Neural crest cell (in vitro differentiated cells): ENCODE measurements at regions not wholly inside any gene's neighbourhood (a gene's known extent, or its start where the extent isn't known, plus 50 kb on each side); places are given as distances from the start of the nearest gene placed in this dataset.
A peak's percentile ranks its signal among the peaks of the same experiment; 100 is the strongest.

Experiments
- DNase-seq: peaks from one replicate; pipeline ENCODE4 v3.0.0; 2021; ENCODE audit warnings: low read depth, mixed read lengths, low spot score
- H3K27ac Mint-ChIP-seq: one replicate; pipeline ENCODE4 v1.8.0; 2021; ENCODE audit warnings: mild to moderate bottlenecking, mixed read lengths; ENCODE audit not compliant: unreplicated experiment
- H3K27me3 Mint-ChIP-seq: 2 replicates; pipeline ENCODE4 v1.8.0; 2021; ENCODE audit warnings: low read depth, mild to moderate bottlenecking, mixed read lengths
- H3K36me3 Mint-ChIP-seq: 2 replicates; pipeline ENCODE4 v1.8.0; 2021; ENCODE audit warnings: low read depth, mild to moderate bottlenecking, mixed read lengths
- H3K4me1 Mint-ChIP-seq: 2 replicates; pipeline ENCODE4 v1.8.0; 2021; ENCODE audit warnings: mixed read lengths
- H3K4me3 Mint-ChIP-seq: one replicate; pipeline ENCODE4 v1.8.0; 2021; ENCODE audit warnings: mild to moderate bottlenecking, mixed read lengths
- H3K9me3 Mint-ChIP-seq: 2 replicates; pipeline ENCODE4 v1.8.0; 2021; ENCODE audit warnings: mixed read lengths
- TF ChIP-seq, protein P1 (sequence below): fragments of 200-600 bp; sonication (generic); conservative IDR thresholded peaks from 2 replicates; pipeline ENCODE4 v1.5.0; 2021; ENCODE audit warnings: antibody characterized with exemption, mild to moderate bottlenecking

DNA sequence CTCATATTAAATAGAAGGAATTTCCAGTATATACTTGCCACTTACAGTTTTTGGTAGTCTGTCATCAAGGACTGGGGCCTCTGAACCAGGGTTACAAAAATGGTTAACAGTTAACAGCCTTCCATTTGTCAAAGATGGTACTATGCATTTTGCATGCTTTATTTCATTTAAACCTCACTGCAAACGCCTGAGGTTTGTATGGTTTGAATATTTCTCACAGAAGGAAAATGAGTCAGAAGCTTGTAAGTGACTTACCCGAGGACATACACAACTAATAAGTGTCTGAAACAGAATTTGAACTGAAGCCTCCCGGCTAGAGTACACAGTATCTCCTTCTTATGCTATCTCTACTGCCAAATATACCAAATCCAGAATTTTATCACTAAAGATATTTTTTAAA lies 1593.5 kb upstream of the ACVR2A start:
- no peaks in the 10 kb centered on the region for H3K4me1 Mint-ChIP-seq

DNA sequence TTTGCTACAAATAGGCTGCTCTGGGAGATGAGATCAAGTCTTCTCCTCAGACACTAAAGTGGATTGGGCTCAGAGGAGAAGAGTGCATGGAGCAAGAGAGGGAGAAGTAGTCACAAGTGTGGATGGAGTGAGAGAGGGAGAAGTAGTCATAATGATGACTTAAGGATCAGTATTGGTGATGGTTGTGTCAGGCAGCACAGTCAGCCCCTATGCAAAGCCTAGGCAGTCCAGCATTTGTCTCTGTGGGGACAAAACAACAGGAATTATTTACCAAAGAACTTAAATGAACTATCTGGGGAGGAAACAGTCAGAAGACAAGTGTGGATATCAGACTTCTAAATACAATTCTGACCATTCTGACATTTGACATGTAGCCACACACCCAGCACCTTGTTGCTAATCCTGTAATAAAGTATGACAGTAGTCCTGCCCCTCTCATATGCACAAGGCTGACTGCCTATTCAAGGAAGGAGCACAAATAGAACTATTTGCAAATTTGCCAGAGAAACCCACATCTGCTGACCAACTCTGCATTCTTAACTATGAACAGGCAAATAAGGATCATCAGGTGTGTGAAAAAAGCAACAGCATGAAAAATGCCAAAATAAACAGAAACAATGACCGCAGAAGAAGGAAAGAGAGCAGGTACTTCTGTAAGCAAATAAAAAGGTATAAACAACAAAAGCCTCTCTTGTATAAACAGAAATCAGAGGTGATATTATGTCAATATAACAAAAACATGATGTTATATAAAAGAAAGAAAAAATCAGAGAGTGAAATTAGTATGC lies 1597.9 kb upstream of the ACVR2A start:
- Mint-ChIP-seq H3K36me3 (no peaks in the 10 kb centered on the region), H3K27ac (no peak overlapping the region), H3K9me3 (no peaks in the 10 kb centered on the region), H3K4me3 (no peak overlapping the region), H3K4me1 (peaks cover 9% of the 10 kb centered on the region), H3K27me3 (no peaks in the 10 kb centered on the region)
- no peak for DNase-seq
- TF ChIP-seq, protein P1, sequence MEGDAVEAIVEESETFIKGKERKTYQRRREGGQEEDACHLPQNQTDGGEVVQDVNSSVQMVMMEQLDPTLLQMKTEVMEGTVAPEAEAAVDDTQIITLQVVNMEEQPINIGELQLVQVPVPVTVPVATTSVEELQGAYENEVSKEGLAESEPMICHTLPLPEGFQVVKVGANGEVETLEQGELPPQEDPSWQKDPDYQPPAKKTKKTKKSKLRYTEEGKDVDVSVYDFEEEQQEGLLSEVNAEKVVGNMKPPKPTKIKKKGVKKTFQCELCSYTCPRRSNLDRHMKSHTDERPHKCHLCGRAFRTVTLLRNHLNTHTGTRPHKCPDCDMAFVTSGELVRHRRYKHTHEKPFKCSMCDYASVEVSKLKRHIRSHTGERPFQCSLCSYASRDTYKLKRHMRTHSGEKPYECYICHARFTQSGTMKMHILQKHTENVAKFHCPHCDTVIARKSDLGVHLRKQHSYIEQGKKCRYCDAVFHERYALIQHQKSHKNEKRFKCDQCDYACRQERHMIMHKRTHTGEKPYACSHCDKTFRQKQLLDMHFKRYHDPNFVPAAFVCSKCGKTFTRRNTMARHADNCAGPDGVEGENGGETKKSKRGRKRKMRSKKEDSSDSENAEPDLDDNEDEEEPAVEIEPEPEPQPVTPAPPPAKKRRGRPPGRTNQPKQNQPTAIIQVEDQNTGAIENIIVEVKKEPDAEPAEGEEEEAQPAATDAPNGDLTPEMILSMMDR, result no peak

More for the DNA sequence above, 1593.5 kb upstream of the ACVR2A start:
- peaks cover 3% of the 10 kb centered on the region for H3K9me3 Mint-ChIP-seq
- no peaks in the 10 kb centered on the region for H3K27me3 Mint-ChIP-seq
- no peak overlapping the region for H3K4me3 Mint-ChIP-seq
- no peaks in the 10 kb centered on the region for H3K36me3 Mint-ChIP-seq
- TF ChIP-seq, protein P1, result no peak
- no peak for DNase-seq
- no peak overlapping the region for H3K27ac Mint-ChIP-seq

DNA sequence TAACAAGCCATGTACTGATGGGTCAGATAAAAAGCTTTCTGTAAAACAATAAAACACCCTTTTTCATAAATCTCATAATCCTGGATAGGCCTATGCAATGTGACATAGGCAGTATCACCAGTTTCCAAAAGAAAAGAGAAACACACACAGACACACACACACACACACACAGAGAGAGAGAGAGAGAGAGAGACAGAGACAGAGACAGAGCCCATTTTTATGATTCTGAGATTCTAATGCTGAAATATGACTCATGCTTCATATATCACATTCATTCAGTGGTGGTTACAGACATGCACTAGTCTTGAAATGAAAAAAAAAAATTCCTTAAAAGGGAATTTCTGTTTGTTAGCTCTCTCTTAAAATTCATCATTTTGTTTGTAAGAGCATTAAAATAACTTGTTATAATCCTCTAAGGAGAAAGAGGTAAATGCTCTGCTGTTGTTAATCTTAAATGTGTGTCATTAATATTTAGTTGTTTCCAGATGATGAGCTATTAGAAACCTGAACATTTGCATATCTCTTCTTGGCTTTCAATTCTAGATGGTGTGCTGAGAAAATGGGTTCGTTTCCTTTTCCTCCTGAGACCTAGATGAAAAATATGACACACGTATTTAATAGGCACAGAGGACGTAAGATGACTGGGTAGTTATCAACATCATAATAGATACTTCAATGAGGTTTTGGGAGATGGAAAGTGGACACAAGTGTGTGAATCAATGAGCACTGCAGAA lies 1598.7 kb upstream of the ACVR2A start:
- DNase-seq, result no peak
- no peaks in the 10 kb centered on the region for H3K36me3 Mint-ChIP-seq
- no peaks in the 10 kb centered on the region for H3K9me3 Mint-ChIP-seq
- TF ChIP-seq, protein P1, result no peak
- H3K27ac Mint-ChIP-seq, result peak overlapping the region; percentile 97
- H3K27me3 Mint-ChIP-seq, result no peaks in the 10 kb centered on the region
- no peak overlapping the region for H3K4me3 Mint-ChIP-seq
- H3K4me1 Mint-ChIP-seq, result peaks cover 9% of the 10 kb centered on the region

DNA sequence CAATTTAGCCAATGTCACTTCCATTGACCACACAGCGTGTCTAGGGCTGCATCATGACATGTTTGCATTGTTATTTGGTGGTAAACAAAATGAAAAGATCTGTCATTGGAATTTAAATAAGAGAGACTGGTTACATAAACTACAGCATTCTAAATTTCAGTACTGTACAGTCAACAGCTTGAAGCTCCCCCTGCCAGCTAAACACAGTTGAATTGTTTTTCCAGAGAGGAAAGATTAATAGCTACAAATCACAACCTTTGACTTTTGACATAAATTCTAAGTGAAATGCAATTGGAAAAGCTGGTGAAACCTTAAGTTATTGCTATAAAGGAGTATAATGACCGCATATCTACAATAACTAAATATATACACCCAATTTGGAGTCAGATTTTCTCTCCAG lies 1600.0 kb upstream of the ACVR2A start:
- Mint-ChIP-seq H3K27ac (no peak overlapping the region), H3K36me3 (no peaks in the 10 kb centered on the region), H3K4me3 (no peak overlapping the region), H3K4me1 (peaks cover 9% of the 10 kb centered on the region), H3K27me3 (no peaks in the 10 kb centered on the region), H3K9me3 (no peaks in the 10 kb centered on the region)
- TF ChIP-seq, protein P1, result no peak
- no peak for DNase-seq

DNA sequence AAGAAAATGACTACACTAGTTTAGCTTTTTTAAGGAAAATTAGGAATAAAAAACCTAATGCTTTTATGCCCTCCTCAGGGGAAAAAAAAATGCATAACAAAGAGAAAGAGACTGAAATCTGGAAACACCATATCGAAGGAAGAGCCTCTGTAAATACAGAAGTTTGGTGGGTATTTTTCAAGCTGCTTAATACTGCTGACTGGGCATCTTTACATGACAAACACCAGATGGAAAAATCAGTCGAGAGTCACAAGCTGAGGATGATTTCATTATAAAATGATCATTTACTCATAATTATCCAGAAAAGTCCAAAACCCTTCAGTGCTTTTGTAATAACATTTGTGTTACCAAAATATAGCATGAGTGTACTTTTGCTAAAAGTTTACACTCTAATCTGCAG lies 1600.7 kb upstream of the ACVR2A start:
- TF ChIP-seq, protein P1, result no peak
- no peaks in the 10 kb centered on the region for H3K36me3 Mint-ChIP-seq
- DNase-seq, result no peak
- peaks cover 16% of the 10 kb centered on the region for H3K4me1 Mint-ChIP-seq
- no peak overlapping the region for H3K4me3 Mint-ChIP-seq
- H3K27me3 Mint-ChIP-seq, result no peaks in the 10 kb centered on the region
- peak overlapping the region; percentile 44 for H3K27ac Mint-ChIP-seq
- no peaks in the 10 kb centered on the region for H3K9me3 Mint-ChIP-seq
